Astrocyte of the cerebellum (primary cell): ENCODE measurements at regions not wholly inside any gene's neighbourhood (a gene's known extent, or its start where the extent isn't known, plus 50 kb on each side); places are given as distances from the start of the nearest gene placed in this dataset.

ENCODE experiments used
- DNase-seq: peaks from one replicate; pipeline ENCODE4 v3.0.0-alpha.2; 2011; ENCODE audit warnings: low read depth
- H3K4me3 ChIP-seq: 2 replicates; pipeline ENCODE4 v1.5.1; 2011; ENCODE audit warnings: mild to moderate bottlenecking, low read depth, low read length, moderate library complexity
- CTCF ChIP-seq: IDR thresholded peaks from 2 replicates; pipeline ENCODE4 v1.5.1; 2012; ENCODE audit warnings: low read length, low read depth, moderate library complexity, mild to moderate bottlenecking; ENCODE audit errors: missing control alignments
- in situ Hi-C: cut with HindIII; loops from 2 replicates; pipeline ENCODE4 v1.10.0; 2017; ENCODE audit warnings: low sequenced_read_pairs

GRCh38 chr10:104582602-104582951, 58.5 kb upstream of the SORCS3 start:
- in situ Hi-C loops: no loop called here
- no peak overlapping the region for H3K4me3 ChIP-seq
- TF ChIP-seq CTCF: no peak
- DNase-seq: no peak

GRCh38 chr10:104582966-104583365, 58.1 kb upstream of the SORCS3 start:
- no peak for TF ChIP-seq CTCF
- DNase-seq: no peak
- in situ Hi-C loops: no loop called here
- H3K4me3 ChIP-seq: no peak overlapping the region

GRCh38 chr10:104584541-104584940, 56.5 kb upstream of the SORCS3 start:
- TF ChIP-seq CTCF: no peak
- H3K4me3 ChIP-seq: no peak overlapping the region
- in situ Hi-C loops: no loop called here
- no peak for DNase-seq

GRCh38 chr10:104587751-104588150, 53.3 kb upstream of the SORCS3 start:
- TF ChIP-seq CTCF: no peak
- no peak overlapping the region for H3K4me3 ChIP-seq
- in situ Hi-C loops: no loop called here
- no peak for DNase-seq

- no peak for TF ChIP-seq CTCF
- no peak for DNase-seq
- no peak overlapping the region for H3K4me3 ChIP-seq
- in situ Hi-C loops: no loop called here
Observed at GRCh38 chr10:104589431-104589830, 51.7 kb upstream of the SORCS3 start.

GRCh38 chr10:104589871-104590270, 51.2 kb upstream of the SORCS3 start:
- H3K4me3 ChIP-seq: no peak overlapping the region
- no peak for TF ChIP-seq CTCF
- peak; percentile 31 for DNase-seq
- in situ Hi-C loops: no loop called here
